ENCODE measurements at regions not wholly inside any gene's neighbourhood (a gene's known extent, or its start where the extent isn't known, plus 50 kb on each side); places are given as distances from the start of the nearest gene placed in this dataset.

- H3K9me1 ChIP-seq (replicated peaks; ENCODE audit: control insufficient read depth, extremely low read depth, insufficient read depth, low read length) = no peaks in the 10 kb centered on the region
- dilution Hi-C loops (cut with MboI; ENCODE audit: extremely low pct_ligation_motif_present, low sequenced_read_pairs) (no loop called here), intact Hi-C loops (cut with micrococcal nuclease) (loop anchor here (5.0 kb wide), 1 partner anchor 203 kb away; the partner anchor contains the start of gene DYRK2)
- no peak overlapping the region for H3K9ac ChIP-seq (replicated peaks; ENCODE audit: extremely low read depth, insufficient read depth, low read length)
- ChIA-PET POLR2A (no interaction called here), CTCF (interaction anchor here (1.1 to 1.6 kb wide), 2 partner anchors 283 to 498 kb away, joined by 3 to 11 read pairs; no protein-coding TSS in a partner anchor)
- TF ChIP-seq POLR2AphosphoS5 (IDR thresholded peaks at IDR 0.05; ENCODE audit: insufficient read depth, low read depth, low read length) = no peak
- no peak for TF ChIP-seq JUN (IDR thresholded peaks at IDR 0.05; ENCODE audit: borderline replicate concordance, insufficient read depth, insufficient read length, low read depth)
- TF ChIP-seq EZH2 (IDR thresholded peaks at IDR 0.05; ENCODE audit: borderline replicate concordance, low read depth, low read length, severe bottlenecking) = no peak
- TF ChIP-seq MYC (IDR thresholded peaks at IDR 0.05; ENCODE audit: low read depth, low read length) = no peak
- no peak for TF ChIP-seq POLR2A (IDR thresholded peaks at IDR 0.05; ENCODE audit: low read depth, low read length)
- no peak for TF ChIP-seq FOS (IDR thresholded peaks at IDR 0.05; ENCODE audit: borderline replicate concordance, insufficient read depth, low read length)
- no peak overlapping the region for H2AFZ ChIP-seq (ENCODE audit: low read depth, low read length)
- DNase-seq (ENCODE audit: low read depth, low spot score) (no peak), FAIRE-seq (no peak)
- H4K20me1 ChIP-seq (replicated peaks; ENCODE audit: control insufficient read depth, extremely low read depth, insufficient read depth, low read length) = no peaks in the 10 kb centered on the region
- no peaks in the 10 kb centered on the region for H3K4me1 ChIP-seq (ENCODE audit: control insufficient read depth, extremely low read depth, insufficient read depth, low read length)
- H3K27ac ChIP-seq (ENCODE audit: insufficient read depth, low read depth, low read length) = no peak overlapping the region
- no peaks in the 10 kb centered on the region for H3K27me3 ChIP-seq (ENCODE audit: control insufficient read depth in 2 of 2, insufficient read depth in 2 of 2, low read length in 2 of 2)
- H3K79me2 ChIP-seq (ENCODE audit: control insufficient read depth, insufficient read depth, low read length) = no peaks in the 10 kb centered on the region
- no TSS peak for BruUV-seq (replicated peaks)
- no peak overlapping the region for H3K4me2 ChIP-seq (ENCODE audit: insufficient read depth, low read length)
- H3K36me3 ChIP-seq (ENCODE audit: control insufficient read depth in 2 of 2, extremely low read depth in 1 of 2, insufficient read depth in 2 of 2, low read length in 2 of 2) = no peaks in the 10 kb centered on the region
- no peaks in the 10 kb centered on the region for H3K9me3 ChIP-seq (replicated peaks; ENCODE audit: control insufficient read depth, insufficient read depth, low read length)
- H3K4me3 ChIP-seq (replicated peaks in 1 of 3; ENCODE audit: insufficient read depth in 1 of 3, low read depth in 1 of 3, low read length in 3 of 3) = no peak overlapping the region
Observed at GRCh38 chr12:67444542-67444941, 175.4 kb downstream of the CAND1 start.

GRCh38 chr12:67446716-67447115 is 177.6 kb downstream of the CAND1 start:
- Histone ChIP-seq H3K4me3 (replicated peaks in 1 of 3; ENCODE audit: insufficient read depth in 1 of 3, low read depth in 1 of 3, low read length in 3 of 3) (no peak overlapping the region), H3K36me3 (ENCODE audit: control insufficient read depth in 2 of 2, extremely low read depth in 1 of 2, insufficient read depth in 2 of 2, low read length in 2 of 2) (no peaks in the 10 kb centered on the region), H3K79me2 (ENCODE audit: control insufficient read depth, insufficient read depth, low read length) (no peaks in the 10 kb centered on the region), H3K9me3 (replicated peaks; ENCODE audit: control insufficient read depth, insufficient read depth, low read length) (no peaks in the 10 kb centered on the region), H4K20me1 (replicated peaks; ENCODE audit: control insufficient read depth, extremely low read depth, insufficient read depth, low read length) (no peaks in the 10 kb centered on the region), H3K9ac (replicated peaks; ENCODE audit: extremely low read depth, insufficient read depth, low read length) (no peak overlapping the region), H3K27ac (ENCODE audit: insufficient read depth, low read depth, low read length) (no peak overlapping the region), H3K27me3 (ENCODE audit: control insufficient read depth in 2 of 2, insufficient read depth in 2 of 2, low read length in 2 of 2) (no peaks in the 10 kb centered on the region), H3K9me1 (replicated peaks; ENCODE audit: control insufficient read depth, extremely low read depth, insufficient read depth, low read length) (no peaks in the 10 kb centered on the region), H3K4me1 (ENCODE audit: control insufficient read depth, extremely low read depth, insufficient read depth, low read length) (no peaks in the 10 kb centered on the region), H3K4me2 (ENCODE audit: insufficient read depth, low read length) (no peak overlapping the region), H2AFZ (ENCODE audit: low read depth, low read length) (no peak overlapping the region)
- TF ChIP-seq CTCF (IDR thresholded peaks at IDR 0.05; ENCODE audit: extremely low read depth in 1 of 2, insufficient read depth in 1 of 2, low read depth in 1 of 2, low read length in 2 of 2) = no peak
- TF ChIP-seq EZH2 (IDR thresholded peaks at IDR 0.05; ENCODE audit: borderline replicate concordance, low read depth, low read length, severe bottlenecking) = no peak
- TF ChIP-seq POLR2AphosphoS5 (IDR thresholded peaks at IDR 0.05; ENCODE audit: insufficient read depth, low read depth, low read length) = no peak
- TF ChIP-seq JUN (IDR thresholded peaks at IDR 0.05; ENCODE audit: borderline replicate concordance, insufficient read depth, insufficient read length, low read depth) = no peak
- no peak for TF ChIP-seq GATA2 (IDR thresholded peaks at IDR 0.05; ENCODE audit: insufficient read depth, insufficient read length, low read depth, low read length)
- TF ChIP-seq MYC (IDR thresholded peaks at IDR 0.05; ENCODE audit: low read depth, low read length) = no peak
- no peak for TF ChIP-seq MAX (IDR thresholded peaks at IDR 0.05; ENCODE audit: insufficient read depth, insufficient read length)
- TF ChIP-seq POLR2A (IDR thresholded peaks at IDR 0.05; ENCODE audit: low read depth, low read length) = no peak
- DNase-seq (ENCODE audit: low read depth, low spot score) (no peak), FAIRE-seq (no peak)
- ChIA-PET CTCF (interaction anchor here (1.3 kb wide), 1 partner anchor 91 kb away, joined by 5 read pairs; no protein-coding TSS in a partner anchor), POLR2A (no interaction called here)
- BruUV-seq (replicated peaks) = no TSS peak
- intact Hi-C loops (cut with micrococcal nuclease) (no loop called here), dilution Hi-C loops (cut with MboI; ENCODE audit: extremely low pct_ligation_motif_present, low sequenced_read_pairs) (no loop called here)
